ENCODE measurements at regions not wholly inside any gene's neighbourhood (a gene's known extent, or its start where the extent isn't known, plus 50 kb on each side); places are given as distances from the start of the nearest gene placed in this dataset.

GRCh38 chr10:53079283-53079682 is 306.7 kb upstream of the MBL2 start:
- no peak for DNase-seq (ENCODE audit: low spot score in 2 of 2)
- TF ChIP-seq POLR2A (IDR thresholded peaks at IDR 0.05) = no peak
- TF ChIP-seq, protein P1, sequence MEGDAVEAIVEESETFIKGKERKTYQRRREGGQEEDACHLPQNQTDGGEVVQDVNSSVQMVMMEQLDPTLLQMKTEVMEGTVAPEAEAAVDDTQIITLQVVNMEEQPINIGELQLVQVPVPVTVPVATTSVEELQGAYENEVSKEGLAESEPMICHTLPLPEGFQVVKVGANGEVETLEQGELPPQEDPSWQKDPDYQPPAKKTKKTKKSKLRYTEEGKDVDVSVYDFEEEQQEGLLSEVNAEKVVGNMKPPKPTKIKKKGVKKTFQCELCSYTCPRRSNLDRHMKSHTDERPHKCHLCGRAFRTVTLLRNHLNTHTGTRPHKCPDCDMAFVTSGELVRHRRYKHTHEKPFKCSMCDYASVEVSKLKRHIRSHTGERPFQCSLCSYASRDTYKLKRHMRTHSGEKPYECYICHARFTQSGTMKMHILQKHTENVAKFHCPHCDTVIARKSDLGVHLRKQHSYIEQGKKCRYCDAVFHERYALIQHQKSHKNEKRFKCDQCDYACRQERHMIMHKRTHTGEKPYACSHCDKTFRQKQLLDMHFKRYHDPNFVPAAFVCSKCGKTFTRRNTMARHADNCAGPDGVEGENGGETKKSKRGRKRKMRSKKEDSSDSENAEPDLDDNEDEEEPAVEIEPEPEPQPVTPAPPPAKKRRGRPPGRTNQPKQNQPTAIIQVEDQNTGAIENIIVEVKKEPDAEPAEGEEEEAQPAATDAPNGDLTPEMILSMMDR (IDR thresholded peaks at IDR 0.05) = no peak
- 60 to 76% methylated on average over 3 of the region's 3 CpGs for WGBS, 2 donors
- H3K4me3 ChIP-seq (ENCODE audit: low read depth, poor library complexity, severe bottlenecking) = no peak overlapping the region
- intact Hi-C loops (cut with DNase I; ENCODE audit: low total_unique reads) = no loop called here

- intact Hi-C loops (cut with DNase I; ENCODE audit: low total_unique reads) = no loop called here
- WGBS, 2 donors = 78 to 96% methylated on average over 2 of the region's 2 CpGs
- no peak for DNase-seq (ENCODE audit: low spot score in 2 of 2)
- TF ChIP-seq, protein P1 (IDR thresholded peaks at IDR 0.05) = no peak
- TF ChIP-seq POLR2A (IDR thresholded peaks at IDR 0.05) = no peak
- H3K4me3 ChIP-seq (ENCODE audit: low read depth, poor library complexity, severe bottlenecking) = no peak overlapping the region
Observed at GRCh38 chr10:53076948-53077347, 304.4 kb upstream of the MBL2 start.

DNA sequence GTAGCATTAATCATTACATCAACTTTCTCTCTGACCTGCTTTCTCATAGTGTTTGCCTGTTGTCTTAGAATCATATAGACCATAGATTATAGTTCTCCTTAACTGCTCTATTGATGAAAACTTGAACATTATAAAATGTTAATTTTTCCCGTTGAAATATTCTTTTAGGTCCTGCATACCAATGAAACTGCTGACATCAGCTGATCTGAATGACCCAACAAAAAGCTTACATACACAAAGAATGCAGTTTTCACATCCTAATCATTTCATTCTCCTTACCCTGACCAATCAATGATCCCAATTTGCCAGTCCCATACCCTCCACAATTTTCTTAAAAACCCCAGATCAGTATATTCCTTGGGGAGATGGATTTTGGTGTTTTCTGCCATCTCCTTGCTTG is 302.9 kb upstream of the MBL2 start:
- no peak overlapping the region for H3K4me3 ChIP-seq (ENCODE audit: low read depth, poor library complexity, severe bottlenecking)
- 88 to 89% methylated on average over 1 of the region's 1 CpG for WGBS, 2 donors
- TF ChIP-seq, protein P1 (IDR thresholded peaks at IDR 0.05) = no peak
- TF ChIP-seq POLR2A (IDR thresholded peaks at IDR 0.05) = no peak
- intact Hi-C loops (cut with DNase I; ENCODE audit: low total_unique reads) = no loop called here
- DNase-seq (ENCODE audit: low spot score in 2 of 2) = no peak

DNA sequence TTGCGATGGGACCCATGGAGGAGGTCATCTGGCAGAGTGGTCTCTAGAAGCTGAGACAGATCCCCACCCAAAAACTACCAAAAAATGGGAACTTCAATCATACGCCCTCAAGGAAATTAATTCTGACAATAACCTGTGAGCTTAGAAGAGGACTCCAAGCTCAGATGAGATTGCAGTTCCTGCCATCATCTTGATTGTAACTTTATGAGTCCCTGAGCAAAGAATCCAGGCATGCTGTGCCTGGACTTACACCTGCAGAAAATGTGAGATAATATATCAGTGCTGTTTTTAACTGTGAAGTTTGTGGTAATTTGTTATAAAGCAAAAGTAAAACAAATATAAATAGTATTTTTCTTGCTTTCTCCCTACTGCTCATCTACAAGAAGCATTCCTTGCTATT is 299.6 kb upstream of the MBL2 start:
- intact Hi-C loops (cut with DNase I; ENCODE audit: low total_unique reads) = no loop called here
- H3K4me3 ChIP-seq (ENCODE audit: low read depth, poor library complexity, severe bottlenecking) = no peak overlapping the region
- 84 to 88% methylated on average over 2 of the region's 2 CpGs for WGBS, 2 donors
- TF ChIP-seq POLR2A (IDR thresholded peaks at IDR 0.05) = no peak
- TF ChIP-seq, protein P1 (IDR thresholded peaks at IDR 0.05) = no peak
- no peak for DNase-seq (ENCODE audit: low spot score in 2 of 2)

GRCh38 chr10:53071505-53072125 is 299.0 kb upstream of the MBL2 start:
- intact Hi-C loops (cut with DNase I; ENCODE audit: low total_unique reads) = no loop called here

More at GRCh38 chr10:53071505-53072125, 299.0 kb upstream of the MBL2 start:
- TF ChIP-seq POLR2A (IDR thresholded peaks at IDR 0.05) = no peak
- TF ChIP-seq, protein P1 (IDR thresholded peaks at IDR 0.05) = no peak
- no peak for DNase-seq (ENCODE audit: low spot score in 2 of 2)
- 38 to 42% methylated on average over 4 of the region's 4 CpGs for whole genome bisulfite sequencing, 2 donors
- no peak overlapping the region for H3K4me3 ChIP-seq (ENCODE audit: low read depth, poor library complexity, severe bottlenecking)
